OCI-LY7 (cell line): ENCODE measurements at regions not wholly inside any gene's neighbourhood (a gene's known extent, or its start where the extent isn't known, plus 50 kb on each side); places are given as distances from the start of the nearest gene placed in this dataset.
"Not testable (repeated sequence)": the region's sequence is repeated elsewhere in the genome, so short reads cannot be mapped to it uniquely, and the experiment has no call there.

Experiments
- BruUV-seq: library from RNA; stranded (reverse); fragments of 400-500 nt; replicated peaks from 2 replicates; lab custom pipeline; 2021; lab: Mats Ljungman, UMichigan
- CTCF ChIA-PET: fragments of 300-600 bp; sonication (Branson Sonifier 250); formaldehyde crosslinking; loops from one replicate; lab custom pipeline; 2022; ENCODE audit warnings: antibody characterized with exemption; ENCODE audit not compliant: unreplicated experiment; lab: Charles Lee
- POLR2A ChIA-PET: fragments of 300-600 bp; sonication (Branson Sonifier 250); formaldehyde crosslinking; loops from one replicate; lab custom pipeline; 2022; ENCODE audit warnings: antibody characterized with exemption; lab: Charles Lee
- DNase-seq: peaks from one replicate; pipeline ENCODE4 v3.0.0-alpha.2; 2015; ENCODE audit warnings: low spot score
- H2AFZ ChIP-seq: fragments of 200-600 bp; sonication (generic), shearing (Covaris generic); 2 replicates; pipeline ENCODE4 v1.6.1; 2014; ENCODE audit warnings: mild to moderate bottlenecking, antibody characterized with exemption, low read length, moderate library complexity
- H3K27ac ChIP-seq: fragments of 200-600 bp; sonication (generic); 2 replicates; pipeline ENCODE4 v1.5.1; 2014; ENCODE audit warnings: mixed run types, low read depth, mild to moderate bottlenecking, moderate library complexity, low read length, inconsistent platforms; ENCODE audit not compliant: poor library complexity, severe bottlenecking
- H3K36me3 ChIP-seq: fragments of 200-600 bp; sonication (generic); 2 replicates; pipeline ENCODE4 v1.6.1; 2014; ENCODE audit warnings: mild to moderate bottlenecking, antibody characterized with exemption, low read length, moderate library complexity, mixed read lengths; ENCODE audit not compliant: insufficient read depth
- H3K4me1 ChIP-seq: fragments of 200-600 bp; sonication (generic); 2 replicates; pipeline ENCODE4 v1.5.1; 2014; ENCODE audit warnings: mild to moderate bottlenecking, low read length; ENCODE audit not compliant: insufficient read depth, poor library complexity, severe bottlenecking
- H3K4me2 ChIP-seq: fragments of 200-600 bp; sonication (generic); 2 replicates; pipeline ENCODE4 v1.6.1; 2014; ENCODE audit warnings: mild to moderate bottlenecking, low read length
- H3K4me3 ChIP-seq: fragments of 200-600 bp; sonication (generic); 2 replicates; pipeline ENCODE4 v1.5.1; 2014; ENCODE audit warnings: mild to moderate bottlenecking, low read depth, low read length; ENCODE audit not compliant: poor library complexity, severe bottlenecking
- H3K79me2 ChIP-seq: fragments of 200-600 bp; sonication (generic); 2 replicates; pipeline ENCODE4 v1.6.1; 2016; ENCODE audit warnings: low read depth, mild to moderate bottlenecking, low read length, moderate library complexity, mixed read lengths; ENCODE audit not compliant: insufficient read depth
- H3K9me2 ChIP-seq: fragments of 200-600 bp; sonication (generic); 2 replicates; pipeline ENCODE4 v1.6.1; 2016; ENCODE audit warnings: mild to moderate bottlenecking, low read length, mixed read lengths; ENCODE audit not compliant: insufficient read depth
- H3K9me3 ChIP-seq: fragments of 200-600 bp; sonication (generic); 2 replicates; pipeline ENCODE4 v1.6.1; 2014; ENCODE audit warnings: mild to moderate bottlenecking, mixed run types, low read length, mixed read lengths
- H4K20me1 ChIP-seq: fragments of 200-600 bp; sonication (generic); 2 replicates; pipeline ENCODE4 v1.6.1; 2014; ENCODE audit warnings: mild to moderate bottlenecking, antibody characterized with exemption, low read length, moderate library complexity, mixed read lengths; ENCODE audit not compliant: insufficient read depth
- EZH2phosphoT487 ChIP-seq: fragments of 200-600 bp; sonication (generic); IDR thresholded peaks from 2 replicates; pipeline ENCODE4 v1.6.1; 2018; ENCODE audit warnings: low read depth, borderline replicate concordance, mild to moderate bottlenecking, mixed run types, antibody characterized with exemption, low read length, moderate library complexity, mixed read lengths
- intact Hi-C: fragments of 100-400 bp; cut with micrococcal nuclease; formaldehyde crosslinking; loops from one replicate; pipeline ENCODE4 v1.10.0; 2022; ENCODE audit not compliant: unreplicated experiment
- TF ChIP-seq, protein P1 (sequence below): fragments of 200-600 bp; sonication (generic); conservative IDR thresholded peaks from 2 replicates; pipeline ENCODE4 v1.5.1; 2014; ENCODE audit warnings: mild to moderate bottlenecking, antibody characterized with exemption, low read length, moderate library complexity, mixed read lengths

DNA sequence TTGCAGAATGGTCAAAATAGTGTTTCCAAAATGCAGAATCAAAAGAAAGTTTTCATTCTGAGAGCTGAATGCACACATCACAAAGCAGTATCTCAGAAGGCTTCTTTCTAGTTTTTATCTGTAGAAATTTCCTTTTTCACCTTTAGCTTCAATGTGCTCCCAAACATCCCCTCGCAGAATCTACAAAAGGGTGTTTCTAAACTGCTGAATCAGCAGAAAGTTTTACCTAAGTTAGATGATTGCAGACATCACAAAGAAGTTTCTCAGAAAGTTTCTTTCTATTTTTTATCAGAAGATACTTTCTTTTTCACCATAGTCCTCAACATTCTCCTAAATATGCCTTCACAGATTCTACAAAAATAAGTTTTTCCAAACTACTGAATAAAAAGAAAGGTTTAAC is 239.8 kb downstream of the OR4A5 start:
- TF ChIP-seq, protein P1, sequence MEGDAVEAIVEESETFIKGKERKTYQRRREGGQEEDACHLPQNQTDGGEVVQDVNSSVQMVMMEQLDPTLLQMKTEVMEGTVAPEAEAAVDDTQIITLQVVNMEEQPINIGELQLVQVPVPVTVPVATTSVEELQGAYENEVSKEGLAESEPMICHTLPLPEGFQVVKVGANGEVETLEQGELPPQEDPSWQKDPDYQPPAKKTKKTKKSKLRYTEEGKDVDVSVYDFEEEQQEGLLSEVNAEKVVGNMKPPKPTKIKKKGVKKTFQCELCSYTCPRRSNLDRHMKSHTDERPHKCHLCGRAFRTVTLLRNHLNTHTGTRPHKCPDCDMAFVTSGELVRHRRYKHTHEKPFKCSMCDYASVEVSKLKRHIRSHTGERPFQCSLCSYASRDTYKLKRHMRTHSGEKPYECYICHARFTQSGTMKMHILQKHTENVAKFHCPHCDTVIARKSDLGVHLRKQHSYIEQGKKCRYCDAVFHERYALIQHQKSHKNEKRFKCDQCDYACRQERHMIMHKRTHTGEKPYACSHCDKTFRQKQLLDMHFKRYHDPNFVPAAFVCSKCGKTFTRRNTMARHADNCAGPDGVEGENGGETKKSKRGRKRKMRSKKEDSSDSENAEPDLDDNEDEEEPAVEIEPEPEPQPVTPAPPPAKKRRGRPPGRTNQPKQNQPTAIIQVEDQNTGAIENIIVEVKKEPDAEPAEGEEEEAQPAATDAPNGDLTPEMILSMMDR, result no peak
- TF ChIP-seq EZH2phosphoT487, result no peak
- POLR2A ChIA-PET, result no interaction called here
- Histone ChIP-seq H3K4me2 (no peak overlapping the region), H4K20me1 (no peaks in the 10 kb centered on the region), H3K27ac (no peak overlapping the region), H3K9me3 (peaks cover 27% of the 10 kb centered on the region; the same call in 1 of the 2 replicates), H3K36me3 (no peaks in the 10 kb centered on the region), H3K9me2 (no peaks in the 10 kb centered on the region), H2AFZ (no peak overlapping the region), H3K4me3 (no peak overlapping the region), H3K79me2 (no peaks in the 10 kb centered on the region), H3K4me1 (no peaks in the 10 kb centered on the region)
- CTCF ChIA-PET, result no interaction called here
- intact Hi-C loops, result no loop called here
- no peak for DNase-seq
- BruUV-seq, result no TSS peak

DNA sequence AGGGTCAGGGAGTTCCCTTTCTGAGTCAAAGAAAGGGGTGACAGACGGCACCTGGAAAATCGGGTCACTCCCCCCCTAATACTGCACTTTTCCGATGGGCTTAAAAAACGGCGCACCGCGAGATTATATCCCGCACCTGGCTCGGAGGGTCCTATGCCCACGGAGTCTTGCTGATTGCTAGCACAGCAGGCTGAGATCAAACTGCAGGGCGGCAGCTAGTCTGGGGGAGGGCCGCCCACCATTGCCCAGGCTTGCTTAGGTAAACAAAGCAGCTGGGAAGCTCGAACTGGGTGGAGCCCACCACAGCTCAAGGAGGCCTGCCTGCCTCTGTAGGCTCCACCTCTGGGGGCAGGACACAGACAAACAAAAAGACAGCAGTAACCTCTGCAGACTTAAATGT is 240.5 kb downstream of the OR4A5 start:
- H3K36me3 ChIP-seq, BruUV-seq, H3K27ac ChIP-seq, H3K4me2 ChIP-seq, intact Hi-C loops, CTCF ChIA-PET, H3K4me3 ChIP-seq, H3K4me1 ChIP-seq, H4K20me1 ChIP-seq, POLR2A ChIA-PET, H3K79me2 ChIP-seq, H2AFZ ChIP-seq, DNase-seq, H3K9me2 ChIP-seq: not testable (repeated sequence)
- H3K9me3 ChIP-seq, result peaks cover 20% of the 10 kb centered on the region; the same call in 1 of the 2 replicates

DNA sequence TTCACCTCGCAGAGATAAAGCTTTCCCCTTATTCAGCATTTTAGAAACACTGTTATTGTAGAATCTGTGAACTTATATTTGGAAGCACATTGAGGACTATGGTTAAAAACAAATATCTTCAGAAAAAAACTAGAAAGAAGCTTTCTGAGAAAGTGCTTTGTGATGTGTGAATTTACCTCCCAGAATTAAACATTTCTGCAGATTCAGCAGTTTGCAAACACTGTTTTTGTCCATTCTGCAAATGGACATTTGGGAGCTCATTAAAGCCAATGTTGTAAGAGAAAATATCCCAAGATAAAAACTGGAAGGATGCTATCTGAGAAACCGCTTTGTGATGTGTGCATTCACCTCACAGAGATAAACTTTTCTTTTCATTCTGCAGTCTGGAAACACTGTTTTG is 272.7 kb downstream of the OR4A5 start:
- peaks cover 23% of the 10 kb centered on the region; the same call in 1 of the 2 replicates for H3K9me3 ChIP-seq
- no peak for DNase-seq
- intact Hi-C loops, result no loop called here
- H3K4me1 ChIP-seq, result no peaks in the 10 kb centered on the region
- H4K20me1 ChIP-seq, result no peaks in the 10 kb centered on the region
- no peak overlapping the region for H3K4me3 ChIP-seq
- no peak for TF ChIP-seq EZH2phosphoT487
- H2AFZ ChIP-seq, result no peak overlapping the region
- no peak overlapping the region for H3K27ac ChIP-seq
- ChIA-PET CTCF (no interaction called here), POLR2A (interaction anchor here (0.7 kb wide), 1 partner anchor 20 kb away, joined by 4 read pairs; no protein-coding TSS in a partner anchor)
- H3K79me2 ChIP-seq, result no peaks in the 10 kb centered on the region
- no peaks in the 10 kb centered on the region for H3K36me3 ChIP-seq
- H3K4me2 ChIP-seq, result no peak overlapping the region
- H3K9me2 ChIP-seq, result no peaks in the 10 kb centered on the region
- no TSS peak for BruUV-seq

DNA sequence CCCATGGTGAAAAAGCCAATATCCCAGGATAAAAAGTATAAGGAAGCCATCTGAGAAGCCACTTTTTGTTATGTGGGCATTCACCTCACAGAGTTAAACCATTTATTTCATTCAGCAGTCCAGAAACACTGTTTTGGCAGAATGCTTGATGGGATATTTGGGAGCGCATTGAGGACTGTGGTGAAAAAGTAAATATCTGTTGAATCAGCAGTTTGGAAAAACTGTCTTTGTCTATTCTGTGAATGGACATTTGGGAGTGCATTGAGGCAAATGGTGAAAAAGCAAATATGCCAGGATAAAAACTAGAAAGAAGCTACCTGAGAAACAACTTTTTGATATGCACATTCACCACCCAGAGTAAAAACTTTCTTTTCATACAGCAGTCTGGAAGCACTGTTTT is 276.2 kb upstream of the TRIM48 start:
- H3K4me2 ChIP-seq, result no peak overlapping the region
- no peak overlapping the region for H2AFZ ChIP-seq
- no peaks in the 10 kb centered on the region for H3K9me2 ChIP-seq
- H3K9me3 ChIP-seq, result peaks cover 24% of the 10 kb centered on the region
- H4K20me1 ChIP-seq, result no peaks in the 10 kb centered on the region
- intact Hi-C loops, result no loop called here
- no peaks in the 10 kb centered on the region for H3K4me1 ChIP-seq
- no peak for DNase-seq
- no peaks in the 10 kb centered on the region for H3K79me2 ChIP-seq
- BruUV-seq, result no TSS peak
- no peak overlapping the region for H3K27ac ChIP-seq
- no peaks in the 10 kb centered on the region for H3K36me3 ChIP-seq
- no peak overlapping the region for H3K4me3 ChIP-seq
- POLR2A ChIA-PET, result no interaction called here
- TF ChIP-seq, protein P1, result no peak
- CTCF ChIA-PET, result no interaction called here

DNA sequence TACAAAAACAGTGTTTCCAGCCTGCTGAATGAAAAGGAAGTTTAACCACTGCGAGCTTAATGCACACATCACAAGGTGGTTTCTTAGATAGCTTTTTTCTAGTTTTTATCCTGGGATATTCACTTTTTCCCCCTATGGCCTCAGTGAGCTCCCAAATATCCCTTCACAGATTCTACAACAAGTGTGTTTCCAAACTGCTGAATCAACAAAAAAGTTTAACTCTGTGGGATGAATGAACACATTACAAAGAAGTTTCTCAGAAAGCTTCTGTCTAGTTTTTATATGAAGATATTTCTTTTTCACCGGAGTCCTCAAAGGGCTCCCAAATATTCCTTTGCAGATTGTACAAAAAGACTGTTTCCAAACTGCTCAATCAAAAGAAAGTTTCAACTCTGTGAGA is 233.1 kb upstream of the TRIM48 start:
- POLR2A ChIA-PET, result interaction anchor here (1.2 kb wide), 1 partner anchor 27 kb away, joined by 3 read pairs; no protein-coding TSS in a partner anchor
- H3K9me2 ChIP-seq, intact Hi-C loops, DNase-seq, H3K79me2 ChIP-seq, H3K4me2 ChIP-seq, H3K4me1 ChIP-seq, H3K4me3 ChIP-seq, CTCF ChIA-PET, BruUV-seq, H2AFZ ChIP-seq, H3K36me3 ChIP-seq, H4K20me1 ChIP-seq, H3K27ac ChIP-seq: not testable (repeated sequence)
- peaks cover 28% of the 10 kb centered on the region; the same call in 1 of the 2 replicates for H3K9me3 ChIP-seq
